Left kidney (tissue), 1 donor: ENCODE measurements at regions not wholly inside any gene's neighbourhood (a gene's known extent, or its start where the extent isn't known, plus 50 kb on each side); places are given as distances from the start of the nearest gene placed in this dataset.
"Not testable (repeated sequence)": the region's sequence is repeated elsewhere in the genome, so short reads cannot be mapped to it uniquely, and the experiment has no call there.

Experiments
- DNase-seq: peaks from one replicate; pipeline ENCODE4 v3.0.0-alpha.2; 2013

DNA sequence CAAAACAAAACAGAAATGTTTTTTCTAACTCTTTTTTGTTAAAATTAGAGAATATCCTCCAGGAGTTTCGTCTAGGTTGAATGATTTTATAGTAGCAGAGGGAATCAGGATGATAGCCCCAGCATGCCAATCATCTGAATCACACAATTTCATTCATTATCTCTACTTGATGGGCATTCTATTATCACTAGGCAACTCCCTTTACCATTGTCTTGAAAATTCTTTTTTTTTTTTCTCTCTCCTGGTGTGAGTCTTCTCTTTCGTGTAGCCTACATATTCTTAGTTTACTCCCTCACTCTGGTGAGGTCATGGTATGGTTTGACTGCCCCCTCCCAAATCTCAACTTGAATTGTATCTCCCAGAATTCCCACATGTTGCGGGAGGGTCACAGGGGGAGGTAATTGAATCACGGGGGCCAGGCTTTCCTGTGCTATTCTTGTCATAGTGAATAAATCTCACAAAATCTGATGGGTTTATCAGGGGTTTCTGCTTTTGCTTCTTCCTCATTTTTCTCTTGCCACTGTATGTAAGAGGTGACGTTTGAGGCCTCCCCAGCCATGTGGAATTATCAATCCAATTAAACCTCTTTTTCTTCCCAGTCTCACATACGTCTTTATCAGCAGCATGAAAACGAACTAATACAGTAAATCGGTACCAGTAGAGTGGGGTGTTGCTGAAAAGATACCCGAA is 105.0 kb downstream of the OTUD1 start:
- DNase-seq, result no peak

DNA sequence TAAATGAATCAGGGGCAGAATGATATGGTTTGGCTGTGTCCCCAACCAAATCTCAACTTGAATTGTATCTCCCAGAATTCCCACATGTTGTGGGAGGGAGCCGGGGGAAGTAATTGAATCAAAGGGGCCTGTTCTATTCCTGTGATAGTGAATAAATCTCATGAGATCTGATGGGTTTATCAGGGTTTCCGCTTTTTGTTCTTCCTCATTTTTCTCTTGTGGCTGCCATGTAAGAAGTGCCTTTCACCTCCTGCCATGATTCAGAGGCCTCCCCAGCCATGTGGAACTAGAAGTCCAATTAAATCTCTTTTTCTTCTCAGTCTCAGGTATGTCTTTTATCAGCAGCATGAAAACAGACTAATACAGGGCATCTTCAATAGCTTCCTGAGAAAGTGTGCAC is 107.0 kb downstream of the OTUD1 start:
- not testable (repeated sequence) for DNase-seq

- DNase-seq, result no peak
Observed at GRCh38 chr10:23556727-23557440, 118.0 kb downstream of the OTUD1 start.

DNA sequence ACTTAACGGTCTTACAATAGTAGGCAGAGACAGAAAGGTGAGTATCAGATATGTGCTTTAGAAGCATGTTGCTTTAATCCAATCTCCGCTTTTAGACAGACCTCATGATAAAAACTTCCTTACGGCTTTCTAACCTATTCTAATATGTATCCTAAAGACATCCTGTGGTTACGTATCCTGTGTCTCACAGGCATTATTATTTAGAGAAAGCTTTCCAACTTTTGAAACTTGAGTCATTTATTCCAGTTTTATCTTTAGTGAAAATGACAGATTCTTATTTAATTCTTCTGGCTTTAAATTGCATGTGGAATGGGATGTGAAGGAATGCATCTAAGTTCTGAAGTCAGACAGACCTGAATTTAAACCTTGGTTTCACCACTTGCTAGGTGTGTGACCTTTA is 118.9 kb downstream of the OTUD1 start:
- no peak for DNase-seq

DNA sequence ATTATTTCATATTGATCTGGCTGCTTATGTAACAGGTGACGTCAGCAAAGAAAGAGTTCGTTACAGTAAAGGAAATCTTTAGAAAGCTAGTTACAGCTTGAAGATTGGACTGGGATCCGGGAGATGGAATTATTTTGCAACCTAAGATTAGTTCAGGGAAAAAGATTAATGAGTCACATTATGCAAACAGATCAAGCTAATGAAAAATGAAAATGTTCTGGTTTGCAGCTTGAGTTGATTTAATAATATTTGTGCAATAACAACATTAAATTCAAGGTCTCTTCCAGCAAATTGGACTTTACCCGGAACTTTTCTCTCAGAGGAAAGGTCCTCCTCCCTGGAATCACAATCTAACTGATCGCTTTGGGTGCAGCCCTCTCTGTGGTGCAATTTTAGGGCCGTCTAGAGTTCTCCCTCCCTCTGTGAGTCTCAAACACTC is 119.5 kb downstream of the OTUD1 start:
- DNase-seq, result no peak

DNA sequence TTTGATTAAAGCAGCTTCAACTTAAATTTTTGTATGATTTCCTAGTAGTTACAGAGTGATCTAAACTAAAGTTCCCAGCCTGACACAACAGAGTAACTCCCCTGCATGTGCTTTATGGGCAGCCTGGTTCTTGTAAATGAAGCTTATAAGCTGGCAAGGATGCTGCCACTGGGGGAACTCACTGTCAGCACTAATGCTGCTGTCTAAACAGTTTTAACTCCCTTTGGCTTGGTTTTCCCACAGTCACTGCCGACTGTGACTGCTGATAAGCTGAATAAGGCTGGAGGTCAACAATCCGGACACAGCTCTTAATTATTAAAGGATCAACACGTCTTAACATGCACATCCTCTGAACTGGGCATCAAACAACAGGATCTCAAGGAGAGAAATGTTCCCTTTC is 130.1 kb downstream of the OTUD1 start:
- DNase-seq, result no peak

- DNase-seq, result no peak
Observed at GRCh38 chr10:23571884-23572283, 133.0 kb downstream of the OTUD1 start.

DNA sequence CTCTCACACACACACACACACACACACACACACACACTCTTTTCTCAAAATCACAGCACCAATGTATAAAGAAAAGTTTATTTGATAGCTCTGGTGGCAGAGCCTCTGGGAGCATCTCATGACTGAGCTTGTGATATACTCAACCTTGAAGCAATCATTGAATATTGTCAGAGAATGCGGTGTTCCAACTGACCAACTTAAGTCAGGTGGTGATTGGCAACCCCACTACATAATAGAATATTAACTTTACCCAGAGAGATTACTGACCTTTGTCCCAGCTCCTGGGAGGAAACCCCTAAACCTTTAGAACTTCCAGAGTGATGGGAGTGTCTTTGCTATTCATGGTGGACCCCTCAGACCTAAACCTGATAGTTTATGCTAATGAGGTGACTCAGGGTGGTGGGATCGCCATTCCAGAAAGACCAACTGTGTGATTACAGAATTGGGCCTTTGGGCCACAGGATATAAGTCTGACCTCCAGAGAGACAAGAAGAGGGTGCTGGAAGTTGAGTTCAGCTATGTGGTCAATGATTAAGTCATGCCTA is 143.1 kb downstream of the OTUD1 start:
- DNase-seq, result no peak

DNA sequence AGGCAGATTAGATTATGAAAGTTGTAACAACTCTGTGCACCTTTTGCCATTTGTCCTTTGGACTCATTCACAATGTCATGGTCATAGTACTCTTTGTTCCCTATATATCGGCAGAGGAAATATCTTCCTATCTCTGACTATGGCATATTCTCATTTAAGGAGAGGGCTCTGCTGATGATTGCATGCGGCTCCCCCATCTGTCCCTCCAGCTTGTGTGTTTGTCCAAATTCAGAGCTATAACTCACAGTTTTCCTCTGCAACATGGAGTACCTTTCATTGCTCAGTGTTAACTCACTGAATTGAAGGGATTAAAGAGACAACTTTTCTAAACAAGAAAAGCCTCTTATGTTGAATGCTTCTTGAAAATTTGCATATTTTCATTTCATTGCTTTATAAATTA is 145.5 kb downstream of the OTUD1 start:
- DNase-seq, result no peak

- DNase-seq, result no peak
Observed at GRCh38 chr10:23585186-23585585, 146.3 kb downstream of the OTUD1 start.

- DNase-seq, result no peak
Observed at GRCh38 chr10:23585666-23586065, 146.8 kb downstream of the OTUD1 start.

GRCh38 chr10:23595278-23595677 is 156.4 kb downstream of the OTUD1 start:
- DNase-seq, result not testable (repeated sequence)

- peak; percentile 55 for DNase-seq
Observed at GRCh38 chr10:23604613-23605012, 165.7 kb downstream of the OTUD1 start.

GRCh38 chr10:23606456-23606855 is 167.6 kb downstream of the OTUD1 start:
- no peak for DNase-seq

DNA sequence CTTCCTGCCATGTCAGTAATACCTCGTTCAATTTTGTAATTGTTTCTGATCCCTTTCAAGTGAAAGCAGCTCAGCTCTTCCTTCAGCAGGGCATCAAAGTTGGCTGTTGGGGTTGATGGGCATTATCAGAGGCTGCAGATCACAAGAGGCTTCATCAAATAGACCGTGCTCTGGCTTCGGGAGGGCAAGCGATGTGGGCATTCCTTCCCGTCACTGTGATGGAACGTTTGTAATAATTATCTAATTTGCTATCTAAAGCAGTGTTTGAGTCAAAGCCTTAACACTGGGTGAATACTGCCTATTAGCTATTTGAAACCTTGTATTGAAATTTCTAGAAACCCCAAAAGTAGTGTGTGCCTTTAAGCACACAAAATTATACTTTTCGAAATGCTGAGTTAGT is 170.1 kb downstream of the OTUD1 start:
- DNase-seq, result no peak

- no peak for DNase-seq
Observed at GRCh38 chr10:23610626-23611307, 171.9 kb downstream of the OTUD1 start.

GRCh38 chr10:23611308-23612029 is 172.6 kb downstream of the OTUD1 start:
- no peak for DNase-seq

DNA sequence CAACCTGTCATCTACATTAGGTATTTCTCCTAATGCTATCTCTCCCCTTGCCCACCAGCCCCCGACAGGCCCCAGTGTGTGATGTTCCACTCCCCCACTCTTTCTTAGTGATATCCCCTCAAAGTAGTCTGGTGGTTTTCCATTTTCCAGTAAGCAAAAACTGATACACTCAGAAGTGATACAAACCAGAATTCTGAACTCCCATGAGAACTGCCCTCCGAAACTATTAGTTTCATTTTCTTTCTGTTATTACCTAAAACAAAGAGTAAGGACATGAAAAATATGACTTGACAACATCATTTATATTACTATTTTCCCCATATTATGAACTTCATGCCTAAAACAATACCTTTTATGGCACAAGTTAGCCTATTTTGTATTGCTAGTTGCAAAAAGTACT is 175.0 kb downstream of the OTUD1 start:
- no peak for DNase-seq

DNA sequence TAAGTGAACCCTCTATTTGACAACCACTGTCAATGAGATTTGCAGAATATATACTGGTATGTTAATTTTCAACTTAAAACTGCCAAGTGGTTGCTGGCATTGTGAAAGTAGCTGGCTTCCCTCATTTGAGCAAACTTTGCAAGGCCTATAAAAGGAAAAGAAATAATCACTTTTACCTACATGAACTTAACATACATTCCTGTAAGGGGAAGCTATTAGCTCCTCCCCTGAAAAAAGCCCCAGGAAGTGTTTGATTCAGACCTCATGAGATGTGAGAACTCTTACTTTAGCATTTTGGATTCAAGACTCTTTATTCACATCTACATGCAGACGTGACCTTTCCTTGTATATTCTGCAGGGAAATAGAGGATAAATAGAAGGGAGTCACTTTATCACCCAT is 175.6 kb downstream of the OTUD1 start:
- no peak for DNase-seq

DNA sequence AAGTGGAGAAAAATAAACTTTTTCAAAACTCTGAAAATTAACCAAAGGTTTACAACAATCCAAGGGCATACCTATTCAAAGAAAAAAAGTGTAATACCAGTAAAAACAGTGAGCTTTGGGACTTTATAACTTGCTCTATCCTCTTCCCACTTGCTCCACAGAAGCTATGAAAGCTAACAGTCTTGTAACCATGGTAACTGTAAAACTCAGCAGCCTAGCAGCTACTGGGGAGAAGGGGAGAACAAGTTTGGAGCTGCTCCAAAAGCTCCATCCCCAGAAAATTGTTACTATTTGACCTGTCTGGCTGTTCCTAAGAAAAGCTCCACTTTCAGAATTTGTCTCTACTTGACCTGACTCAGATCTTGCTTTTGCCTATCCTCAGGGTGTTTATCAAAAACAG is 191.5 kb downstream of the OTUD1 start:
- no peak for DNase-seq

GRCh38 chr10:23630885-23631284 is 192.0 kb downstream of the OTUD1 start:
- DNase-seq, result no peak

DNA sequence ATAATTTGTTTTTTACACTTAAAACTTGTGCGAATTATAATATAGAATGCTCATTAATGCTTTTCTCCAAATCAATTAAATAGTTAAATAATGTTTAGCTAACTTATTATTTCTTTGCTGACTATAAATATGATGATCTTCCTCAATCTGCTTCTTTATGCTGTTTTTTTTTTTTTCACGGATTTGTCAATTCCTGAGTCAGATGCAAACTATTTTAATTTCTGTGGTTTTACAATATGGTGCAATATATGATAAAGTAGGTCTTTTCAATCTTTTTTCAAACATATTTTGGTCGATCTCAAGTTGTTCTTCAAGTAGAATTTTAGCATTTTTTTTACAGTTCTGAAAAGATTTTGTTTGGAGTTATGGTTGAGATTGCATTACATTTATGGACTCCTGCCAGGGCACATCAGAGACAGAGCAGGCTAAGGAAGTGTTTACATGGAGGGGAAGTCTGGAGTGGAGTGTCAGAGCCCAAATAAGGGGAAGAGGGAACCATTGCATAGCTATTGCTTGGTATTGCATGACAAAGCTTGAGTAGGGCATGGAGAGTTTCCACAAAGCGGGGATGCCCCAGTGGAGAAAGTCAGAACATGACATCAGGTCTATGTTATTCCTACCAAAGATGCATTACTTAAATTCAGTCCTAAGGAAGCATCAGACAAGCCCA is 204.4 kb downstream of the OTUD1 start:
- DNase-seq, result no peak
